KMS-11 (cell line): ENCODE measurements at regions not wholly inside any gene's neighbourhood (a gene's known extent, or its start where the extent isn't known, plus 50 kb on each side); places are given as distances from the start of the nearest gene placed in this dataset.

ENCODE experiments used
- H2AFZ ChIP-seq: fragments of 200-600 bp; sonication (generic); 2 replicates; pipeline ENCODE4 v1.6.1; 2016; ENCODE audit warnings: antibody characterized with exemption, mixed run types, low read depth
- H3K27ac ChIP-seq: fragments of 200-600 bp; sonication (generic); 2 replicates; pipeline ENCODE4 v1.6.1; 2016; ENCODE audit warnings: mild to moderate bottlenecking, mixed run types
- H3K27me3 ChIP-seq: fragments of 200-600 bp; sonication (generic); 2 replicates; pipeline ENCODE4 v1.6.1; 2017; ENCODE audit warnings: mild to moderate bottlenecking, low read depth, mixed run types, moderate library complexity; ENCODE audit not compliant: insufficient read depth
- H3K36me3 ChIP-seq: fragments of 200-600 bp; sonication (generic); 2 replicates; pipeline ENCODE4 v1.6.1; 2017; ENCODE audit warnings: mild to moderate bottlenecking, mixed run types; ENCODE audit not compliant: insufficient read depth
- H3K4me1 ChIP-seq: fragments of 200-600 bp; sonication (generic); 2 replicates; pipeline ENCODE4 v1.6.1; 2016; ENCODE audit warnings: mild to moderate bottlenecking, low read depth, mixed run types; ENCODE audit not compliant: poor library complexity, severe bottlenecking
- H3K4me2 ChIP-seq: fragments of 200-600 bp; sonication (generic); 2 replicates; pipeline ENCODE4 v1.7.0; 2016; ENCODE audit warnings: mild to moderate bottlenecking, mixed run types
- H3K4me3 ChIP-seq: fragments of 200-600 bp; sonication (generic); IDR thresholded peaks from 2 replicates; pipeline ENCODE4 v1.6.1; 2017; ENCODE audit warnings: low read depth, low read length, mixed read lengths; ENCODE audit not compliant: insufficient read depth
- H3K79me2 ChIP-seq: fragments of 200-600 bp; sonication (generic); 2 replicates; pipeline ENCODE4 v1.6.1; 2016; ENCODE audit warnings: low read depth, mixed run types; ENCODE audit not compliant: insufficient read depth
- H3K9ac ChIP-seq: fragments of 200-600 bp; sonication (generic); 2 replicates; pipeline ENCODE4 v1.6.1; 2016; ENCODE audit warnings: mild to moderate bottlenecking, mixed run types
- H4K20me1 ChIP-seq: fragments of 200-600 bp; sonication (generic); 2 replicates; pipeline ENCODE4 v1.6.1; 2016; ENCODE audit warnings: mild to moderate bottlenecking, mixed run types; ENCODE audit not compliant: insufficient read depth
- CTCF ChIP-seq: fragments of 200-600 bp; sonication (generic); conservative IDR thresholded peaks from 2 replicates; pipeline ENCODE4 v1.6.1; 2017; ENCODE audit warnings: low read depth, mild to moderate bottlenecking, antibody characterized with exemption, low read length, moderate library complexity, mixed read lengths

- Histone ChIP-seq H3K4me3 (no peak overlapping the region), H3K4me1 (no peaks in the 10 kb centered on the region), H3K9ac (no peak overlapping the region), H4K20me1 (no peaks in the 10 kb centered on the region), H3K27ac (no peak overlapping the region), H3K36me3 (no peaks in the 10 kb centered on the region), H2AFZ (no peak overlapping the region), H3K79me2 (no peaks in the 10 kb centered on the region), H3K27me3 (no peaks in the 10 kb centered on the region), H3K4me2 (no peak overlapping the region)
- no peak for TF ChIP-seq CTCF
These were observed 244.5 kb upstream of the SUCLG2 start for GRCh38 chr3:67898916-67899315.

GRCh38 chr3:67897351-67898336, 243.2 kb upstream of the SUCLG2 start:
- Histone ChIP-seq H3K27ac (no peak overlapping the region), H3K27me3 (no peaks in the 10 kb centered on the region), H3K79me2 (no peaks in the 10 kb centered on the region), H3K36me3 (no peaks in the 10 kb centered on the region), H3K4me3 (no peak overlapping the region), H3K9ac (no peak overlapping the region), H4K20me1 (no peaks in the 10 kb centered on the region), H2AFZ (no peak overlapping the region), H3K4me2 (no peak overlapping the region), H3K4me1 (no peaks in the 10 kb centered on the region)
- no peak for TF ChIP-seq CTCF

GRCh38 chr3:67896130-67896529, 241.7 kb upstream of the SUCLG2 start:
- no peak overlapping the region for H3K4me2 ChIP-seq
- no peaks in the 10 kb centered on the region for H3K36me3 ChIP-seq
- no peaks in the 10 kb centered on the region for H4K20me1 ChIP-seq
- TF ChIP-seq CTCF, result no peak
- no peaks in the 10 kb centered on the region for H3K27me3 ChIP-seq
- no peaks in the 10 kb centered on the region for H3K79me2 ChIP-seq
- no peak overlapping the region for H3K9ac ChIP-seq
- H2AFZ ChIP-seq, result no peak overlapping the region
- H3K4me3 ChIP-seq, result no peak overlapping the region
- no peak overlapping the region for H3K27ac ChIP-seq
- no peaks in the 10 kb centered on the region for H3K4me1 ChIP-seq

GRCh38 chr3:67894510-67894909, 240.1 kb upstream of the SUCLG2 start:
- no peaks in the 10 kb centered on the region for H3K36me3 ChIP-seq
- no peak overlapping the region for H3K4me3 ChIP-seq
- no peaks in the 10 kb centered on the region for H3K27me3 ChIP-seq
- H3K4me1 ChIP-seq, result no peaks in the 10 kb centered on the region
- H3K4me2 ChIP-seq, result no peak overlapping the region
- no peak for TF ChIP-seq CTCF
- H3K9ac ChIP-seq, result no peak overlapping the region
- no peaks in the 10 kb centered on the region for H3K79me2 ChIP-seq
- H4K20me1 ChIP-seq, result no peaks in the 10 kb centered on the region
- no peak overlapping the region for H3K27ac ChIP-seq
- no peak overlapping the region for H2AFZ ChIP-seq
